IMR-90 (cell line): ENCODE measurements at regions not wholly inside any gene's neighbourhood (a gene's known extent, or its start where the extent isn't known, plus 50 kb on each side); places are given as distances from the start of the nearest gene placed in this dataset.

Experiments
- ATAC-seq: fragments of 200-7000 bp; cut with Tn5 transposase; 2 replicates; pipeline ENCODE4 v1.9.1; 2020; ENCODE audit warnings: low read depth, mild to moderate bottlenecking, moderate library complexity
- BruUV-seq: library from RNA; stranded (reverse); fragments of 400-500 nt; replicated peaks from 2 replicates; lab custom pipeline; 2021; lab: Mats Ljungman, UMichigan
- CTCF ChIA-PET: fragments of 300-600 bp; formaldehyde crosslinking; extraction: SDS; loops from one replicate; lab custom pipeline; 2021; ENCODE audit warnings: antibody characterized with exemption; lab: Yijun Ruan, JAX
- POLR2A ChIA-PET: fragments of 300-600 bp; sonication (Branson Sonifier 250); formaldehyde crosslinking; loops from one replicate; lab custom pipeline; 2022; ENCODE audit warnings: antibody characterized with exemption; ENCODE audit not compliant: unreplicated experiment; lab: Charles Lee
- DNase-seq: peaks from one replicate; pipeline ENCODE4 v3.0.0; 2013
- H2AFZ ChIP-seq: replicated peaks from 2 replicates; pipeline ENCODE3; 2013; ENCODE audit warnings: low read length, mild to moderate bottlenecking; ENCODE audit not compliant: poor library complexity
- H2AK5ac ChIP-seq: 2 replicates; pipeline ENCODE4 v1.6.1; 2013; ENCODE audit warnings: low read depth, low read length, inconsistent platforms
- H2AK9ac ChIP-seq: replicated peaks from 2 replicates; pipeline ENCODE3; 2013; ENCODE audit warnings: mild to moderate bottlenecking, low read depth, low read length, moderate library complexity; ENCODE audit not compliant: poor library complexity
- H2BK120ac ChIP-seq: 2 replicates; pipeline ENCODE4 v1.6.1; 2013; ENCODE audit warnings: low read depth, low read length, inconsistent platforms
- H2BK15ac ChIP-seq: 3 replicates; pipeline ENCODE4 v1.6.1; 2013; ENCODE audit warnings: low read depth, low read length, inconsistent platforms
- H2BK20ac ChIP-seq: 2 replicates; pipeline ENCODE4 v1.6.1; 2013; ENCODE audit warnings: low read depth, mild to moderate bottlenecking, inconsistent platforms, low read length, moderate library complexity
- H2BK5ac ChIP-seq: 2 replicates; pipeline ENCODE4 v1.6.1; 2013; ENCODE audit warnings: mild to moderate bottlenecking, low read depth, low read length, inconsistent platforms; ENCODE audit not compliant: poor library complexity, severe bottlenecking
- H3K14ac ChIP-seq: replicated peaks from 2 replicates; pipeline ENCODE4 v1.6.1; 2013; ENCODE audit warnings: low read depth, low read length, inconsistent platforms
- H3K18ac ChIP-seq: 2 replicates; pipeline ENCODE4 v1.6.1; 2013; ENCODE audit warnings: low read depth, low read length, control low read depth
- H3K23ac ChIP-seq: 2 replicates; pipeline ENCODE4 v1.6.1; 2013; ENCODE audit warnings: low read depth, low read length, inconsistent platforms
- H3K27ac ChIP-seq: 2 replicates; pipeline ENCODE4 v1.5.1; 2013; ENCODE audit warnings: mild to moderate bottlenecking, control low read depth, low read length; ENCODE audit not compliant: insufficient read depth
- H3K27me3 ChIP-seq: 2 replicates; pipeline ENCODE4 v1.6.1; 2013; ENCODE audit warnings: low read length; ENCODE audit not compliant: control insufficient read depth, insufficient read depth
- H3K36me3 ChIP-seq: 2 replicates; pipeline ENCODE4 v1.6.1; 2013; ENCODE audit warnings: low read length, mixed read lengths; ENCODE audit not compliant: control insufficient read depth, insufficient read depth
- H3K4ac ChIP-seq: 2 replicates; pipeline ENCODE4 v1.6.1; 2013; ENCODE audit warnings: low read depth, low read length, inconsistent platforms
- H3K4me1 ChIP-seq: 2 replicates; pipeline ENCODE4 v1.6.1; 2013; ENCODE audit warnings: low read length, mixed read lengths; ENCODE audit not compliant: control insufficient read depth, insufficient read depth
- H3K4me2 ChIP-seq: 2 replicates; pipeline ENCODE4 v1.6.1; 2013; ENCODE audit warnings: low read depth, mild to moderate bottlenecking, control low read depth, low read length, moderate library complexity
- H3K4me3 ChIP-seq: 2 replicates; pipeline ENCODE4 v1.5.1; 2013; ENCODE audit warnings: low read depth, mild to moderate bottlenecking, control low read depth, low read length, moderate library complexity; ENCODE audit not compliant: insufficient read depth
- H3K56ac ChIP-seq: 2 replicates; pipeline ENCODE4 v1.6.1; 2013; ENCODE audit warnings: low read length, inconsistent platforms; ENCODE audit not compliant: insufficient read depth; ENCODE audit errors: extremely low read depth
- H3K79me1 ChIP-seq, 2 experiments: 2 replicates each; pipeline ENCODE4 v1.6.1; 2013; ENCODE audit warnings: low read length in 2 of 2, inconsistent platforms in 1 of 2, low read depth in 1 of 2
- H3K9ac ChIP-seq: 2 replicates; pipeline ENCODE4 v1.6.1; 2013; ENCODE audit warnings: low read depth, low read length, control low read depth
- H3K9me1 ChIP-seq: 2 replicates; pipeline ENCODE4 v1.6.1; 2013; ENCODE audit warnings: low read length, inconsistent platforms; ENCODE audit not compliant: insufficient read depth
- H3K9me3 ChIP-seq: 2 replicates; pipeline ENCODE4 v1.6.1; 2013; ENCODE audit warnings: low read length; ENCODE audit not compliant: control insufficient read depth, insufficient read depth
- H4K20me1 ChIP-seq: 2 replicates; pipeline ENCODE4 v1.6.1; 2013; ENCODE audit warnings: low read length, inconsistent platforms; ENCODE audit not compliant: insufficient read depth
- H4K5ac ChIP-seq: 2 replicates; pipeline ENCODE4 v1.6.1; 2013; ENCODE audit warnings: mild to moderate bottlenecking, low read depth, low read length, control low read depth
- H4K8ac ChIP-seq, 2 experiments: 2 replicates each; pipeline ENCODE4 v1.6.1; 2013; ENCODE audit warnings: low read depth in 2 of 2, low read length in 2 of 2, control low read depth in 1 of 2, inconsistent platforms in 1 of 2
- H4K91ac ChIP-seq: 2 replicates; pipeline ENCODE4 v1.6.1; 2013; ENCODE audit warnings: low read depth, low read length, inconsistent platforms; ENCODE audit not compliant: insufficient read depth
- MAFK ChIP-seq: IDR thresholded peaks from 2 replicates; pipeline ENCODE4 v1.6.1; 2012; ENCODE audit warnings: low read depth, low read length, improper control_type of control experiment
- MAZ ChIP-seq: IDR thresholded peaks from 2 replicates; pipeline ENCODE4 v1.6.1; 2012; ENCODE audit warnings: low read depth, mild to moderate bottlenecking, low read length, improper control_type of control experiment, moderate library complexity, borderline replicate concordance
- MXI1 ChIP-seq: IDR thresholded peaks from 2 replicates; pipeline ENCODE4 v1.6.1; 2012; ENCODE audit warnings: low read depth, mild to moderate bottlenecking, low read length, moderate library complexity, borderline replicate concordance
- NFE2L2 ChIP-seq: fragments of 150-350 bp; IDR thresholded peaks from 2 replicates; pipeline ENCODE4 v1.6.1; 2016; ENCODE audit warnings: low read depth, mild to moderate bottlenecking, low read length
- POLR2A ChIP-seq: IDR thresholded peaks from 2 replicates; pipeline ENCODE4 v1.6.1; 2012; ENCODE audit warnings: mild to moderate bottlenecking, low read depth, low read length
- RAD21 ChIP-seq: IDR thresholded peaks from 2 replicates; pipeline ENCODE4 v1.6.1; 2012; ENCODE audit warnings: low read length, improper control_type of control experiment
- RCOR1 ChIP-seq: IDR thresholded peaks from 2 replicates; pipeline ENCODE4 v1.6.1; 2012; ENCODE audit warnings: mild to moderate bottlenecking, low read length, improper control_type of control experiment; ENCODE audit not compliant: insufficient replicate concordance
- SMC3 ChIP-seq: fragments of 150-350 bp; IDR thresholded peaks from 2 replicates; pipeline ENCODE4 v1.6.1; 2016; ENCODE audit warnings: low read depth, mild to moderate bottlenecking, antibody characterized with exemption, low read length, moderate library complexity
- WGBS, 2 experiments: methylation state at CpG; one replicate each; pipeline versions ENCODE4 v1.1.5 to v1.1.7; 2013; ENCODE audit warnings: missing lambda C conversion rate in 2 of 2; ENCODE audit not compliant: insufficient read length in 1 of 2; ENCODE audit errors: extremely low coverage in 2 of 2; 5-methylcytosine and 5-hydroxymethylcytosine counted together
- dilution Hi-C: fragments of 300-500 bp; cut with HindIII; formaldehyde crosslinking; loops from one replicate; pipeline ENCODE4 v1.14.3; 2018; ENCODE audit warnings: low sequenced_read_pairs; ENCODE audit not compliant: unreplicated experiment
- in situ Hi-C: fragments of 300-500 bp; cut with MboI; formaldehyde crosslinking; loops from 3 replicates; pipeline ENCODE4 v1.14.3; 2019; ENCODE audit warnings: low sequenced_read_pairs, inconsistent platforms, mixed read lengths
- intact Hi-C: fragments of 100-400 bp; cut with micrococcal nuclease; formaldehyde crosslinking; loops from 2 replicates; pipeline ENCODE4 v1.10.0; 2022
- TF ChIP-seq, protein P1 (sequence below): fragments of 150-350 bp; IDR thresholded peaks from 2 replicates; pipeline ENCODE4 v1.6.1; 2016; ENCODE audit warnings: low read depth, mild to moderate bottlenecking, low read length, moderate library complexity, borderline replicate concordance
- TF ChIP-seq, protein P2 (sequence below): fragments of 150-350 bp; IDR thresholded peaks from 2 replicates; pipeline ENCODE4 v1.6.1; 2017; ENCODE audit warnings: mild to moderate bottlenecking, antibody characterized with exemption, low read length, low read depth

DNA sequence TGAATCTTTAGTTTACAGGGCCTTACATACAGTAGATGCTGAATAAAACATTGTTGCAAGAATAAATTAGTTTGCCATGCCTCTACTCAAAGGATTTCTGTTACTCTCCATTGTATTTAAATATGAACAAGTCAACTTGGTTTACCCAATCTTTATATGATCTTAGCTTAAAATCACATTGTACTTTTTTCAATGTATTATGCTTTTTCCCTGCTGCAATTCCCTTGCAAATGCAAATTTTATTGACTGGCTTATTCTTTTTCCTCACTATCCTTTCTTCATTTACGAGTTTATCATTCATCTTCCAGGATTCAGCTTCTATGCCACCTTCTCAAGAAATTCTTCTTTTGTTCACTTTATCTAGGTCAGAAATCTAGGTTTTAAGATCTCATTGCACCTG is 571.4 kb upstream of the ZNF804A start:
- WGBS, 2 experiments = no CpG with 5 or more reads among the region's 1 CpG
- H3K23ac ChIP-seq = no peak overlapping the region
- H4K5ac ChIP-seq = no peak overlapping the region
- H3K27me3 ChIP-seq = no peaks in the 10 kb centered on the region
- no peak overlapping the region for H2AK9ac ChIP-seq
- H2AK5ac ChIP-seq = no peak overlapping the region
- H3K4me3 ChIP-seq = no peak overlapping the region
- H3K9me1 ChIP-seq = no peaks in the 10 kb centered on the region
- H3K79me1 ChIP-seq = no peaks in the 10 kb centered on the region
- BruUV-seq = no TSS peak
- no peak overlapping the region for H3K27ac ChIP-seq
- H2BK15ac ChIP-seq = no peak overlapping the region
- TF ChIP-seq MXI1 = no peak
- no peak for TF ChIP-seq NFE2L2
- no peak for TF ChIP-seq RCOR1
- TF ChIP-seq SMC3 = no peak
- TF ChIP-seq, protein P1, sequence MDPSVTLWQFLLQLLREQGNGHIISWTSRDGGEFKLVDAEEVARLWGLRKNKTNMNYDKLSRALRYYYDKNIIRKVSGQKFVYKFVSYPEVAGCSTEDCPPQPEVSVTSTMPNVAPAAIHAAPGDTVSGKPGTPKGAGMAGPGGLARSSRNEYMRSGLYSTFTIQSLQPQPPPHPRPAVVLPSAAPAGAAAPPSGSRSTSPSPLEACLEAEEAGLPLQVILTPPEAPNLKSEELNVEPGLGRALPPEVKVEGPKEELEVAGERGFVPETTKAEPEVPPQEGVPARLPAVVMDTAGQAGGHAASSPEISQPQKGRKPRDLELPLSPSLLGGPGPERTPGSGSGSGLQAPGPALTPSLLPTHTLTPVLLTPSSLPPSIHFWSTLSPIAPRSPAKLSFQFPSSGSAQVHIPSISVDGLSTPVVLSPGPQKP = no peak
- TF ChIP-seq, protein P2, sequence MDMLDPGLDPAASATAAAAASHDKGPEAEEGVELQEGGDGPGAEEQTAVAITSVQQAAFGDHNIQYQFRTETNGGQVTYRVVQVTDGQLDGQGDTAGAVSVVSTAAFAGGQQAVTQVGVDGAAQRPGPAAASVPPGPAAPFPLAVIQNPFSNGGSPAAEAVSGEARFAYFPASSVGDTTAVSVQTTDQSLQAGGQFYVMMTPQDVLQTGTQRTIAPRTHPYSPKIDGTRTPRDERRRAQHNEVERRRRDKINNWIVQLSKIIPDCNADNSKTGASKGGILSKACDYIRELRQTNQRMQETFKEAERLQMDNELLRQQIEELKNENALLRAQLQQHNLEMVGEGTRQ = no peak
- no peak for TF ChIP-seq RAD21
- TF ChIP-seq POLR2A = no peak
- no peak for TF ChIP-seq MAFK
- TF ChIP-seq MAZ = no peak
- in situ Hi-C loops = no loop called here
- H3K14ac ChIP-seq = no peak overlapping the region
- H2AFZ ChIP-seq = no peak overlapping the region
- DNase-seq = no peak
- H2BK5ac ChIP-seq = no peak overlapping the region
- no peak overlapping the region for H3K18ac ChIP-seq
- no peak overlapping the region for H2BK120ac ChIP-seq
- H4K8ac ChIP-seq = no peak overlapping the region
- H2BK20ac ChIP-seq = no peak overlapping the region
- dilution Hi-C loops = no loop called here
- no peak overlapping the region for H3K56ac ChIP-seq
- ATAC-seq = no peak
- H3K9me3 ChIP-seq = 0 out of 2 replicates have a peak, but pooled peaks cover 1% of the 10 kb centered on the region
- no peak overlapping the region for H3K9ac ChIP-seq
- H3K4me2 ChIP-seq = no peak overlapping the region
- H4K91ac ChIP-seq = no peak overlapping the region
- H4K20me1 ChIP-seq = no peaks in the 10 kb centered on the region
- H3K4ac ChIP-seq = no peak overlapping the region
- CTCF ChIA-PET = no interaction called here
- POLR2A ChIA-PET = no interaction called here
- no peaks in the 10 kb centered on the region for H3K36me3 ChIP-seq
- H3K4me1 ChIP-seq = no peaks in the 10 kb centered on the region
- intact Hi-C loops = no loop called here
